ENCODE measurements at regions not wholly inside any gene's neighbourhood (a gene's known extent, or its start where the extent isn't known, plus 50 kb on each side); places are given as distances from the start of the nearest gene placed in this dataset.
"Not testable (repeated sequence)": the region's sequence is repeated elsewhere in the genome, so short reads cannot be mapped to it uniquely, and the experiment has no call there.

DNA sequence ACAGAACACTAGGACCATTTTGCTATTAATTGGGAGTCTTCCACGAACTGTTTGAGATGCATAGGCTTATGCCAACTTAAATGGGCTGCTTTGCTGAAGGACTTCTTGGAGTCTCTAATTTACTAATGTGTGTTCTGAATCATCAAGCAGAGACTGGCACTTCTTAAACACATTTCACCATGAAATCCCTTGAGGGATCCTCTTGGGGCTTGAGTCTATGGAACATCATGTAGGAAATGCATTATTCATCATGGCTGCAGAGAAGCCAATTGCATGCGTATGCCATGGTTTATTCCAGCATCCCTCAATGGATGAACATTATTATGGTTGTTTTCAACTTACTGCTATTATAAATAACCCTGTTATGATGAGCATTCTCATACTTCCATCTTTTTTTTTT, 73.4 kb downstream of the FGD2 start:
- no peak for DNase-seq

DNA sequence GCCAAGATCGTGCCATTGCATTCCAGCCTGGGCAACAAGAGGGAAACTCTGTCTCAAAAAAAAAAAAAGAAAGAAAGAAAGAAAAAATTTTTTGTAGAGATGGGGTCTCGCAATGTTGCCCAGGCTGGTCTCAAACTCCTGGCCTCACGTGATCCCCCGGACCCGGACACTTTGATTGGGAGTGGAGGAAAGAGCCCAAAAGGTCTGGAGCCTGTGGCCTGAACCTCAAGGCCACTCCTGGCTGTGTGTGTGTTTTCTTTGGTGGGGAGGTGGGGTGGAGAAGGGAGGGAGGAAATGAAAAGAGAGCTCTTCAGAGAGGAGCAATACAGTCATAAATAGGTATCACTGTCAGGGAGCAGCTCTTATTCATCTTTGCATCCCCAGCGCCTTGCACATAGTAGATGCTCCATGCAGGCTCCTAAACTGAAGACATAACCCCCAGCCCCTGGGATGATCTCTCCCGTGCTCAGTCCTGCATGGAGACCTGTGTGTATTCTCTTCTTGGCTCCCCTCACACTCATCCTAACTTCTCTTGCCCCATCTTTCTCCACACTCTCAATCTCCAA, 75.7 kb downstream of the FGD2 start:
- DNase-seq, result no peak

- DNase-seq, result no peak
These were observed 77.1 kb downstream of the FGD2 start for GRCh38 chr6:37082390-37083130.

- peak; percentile 51 for DNase-seq
These were observed 78.0 kb downstream of the FGD2 start for GRCh38 chr6:37083243-37084138.

DNA sequence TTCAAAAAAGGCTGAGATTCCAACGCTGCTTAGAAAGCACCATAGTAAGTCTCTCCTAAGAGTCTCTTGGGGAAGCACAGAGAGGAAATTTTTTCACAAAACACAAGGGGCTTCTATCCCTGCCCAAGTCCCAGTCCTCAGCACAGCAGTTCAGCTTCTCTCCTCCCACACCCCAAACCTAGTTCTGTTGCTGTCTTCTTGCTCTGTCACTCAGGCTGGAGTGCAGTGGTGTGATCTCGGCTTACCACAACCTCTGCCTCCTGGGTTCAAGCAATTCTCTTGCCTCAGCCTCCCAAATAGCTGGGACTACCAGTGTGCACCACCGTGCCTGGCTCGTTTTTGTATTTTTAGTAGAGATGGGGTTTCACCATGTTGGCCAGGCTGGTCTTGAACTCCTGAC, 79.2 kb downstream of the FGD2 start:
- DNase-seq, result not testable (repeated sequence)

DNA sequence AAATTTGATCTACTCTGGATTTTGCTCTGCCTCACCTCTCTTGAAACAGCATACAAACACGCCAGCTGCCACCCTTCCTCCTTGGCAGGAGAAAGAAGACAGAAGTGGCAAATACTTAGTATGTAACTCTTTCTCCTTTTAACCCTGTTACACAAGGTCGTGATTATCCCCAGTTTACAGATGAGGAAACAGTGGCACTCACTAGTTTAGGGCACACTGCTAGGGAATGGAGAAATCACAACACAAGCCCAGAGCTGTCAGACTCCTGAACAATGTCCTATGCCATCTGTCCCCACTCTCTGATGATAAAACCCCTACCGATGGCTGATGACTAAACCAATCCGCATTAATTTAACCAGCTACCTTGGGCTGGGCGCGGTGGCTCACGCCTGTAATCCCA, 79.7 kb downstream of the FGD2 start:
- DNase-seq, result no peak

- no peak for DNase-seq
These were observed 81.1 kb upstream of the PIM1 start for GRCh38 chr6:37088897-37089296.

DNA sequence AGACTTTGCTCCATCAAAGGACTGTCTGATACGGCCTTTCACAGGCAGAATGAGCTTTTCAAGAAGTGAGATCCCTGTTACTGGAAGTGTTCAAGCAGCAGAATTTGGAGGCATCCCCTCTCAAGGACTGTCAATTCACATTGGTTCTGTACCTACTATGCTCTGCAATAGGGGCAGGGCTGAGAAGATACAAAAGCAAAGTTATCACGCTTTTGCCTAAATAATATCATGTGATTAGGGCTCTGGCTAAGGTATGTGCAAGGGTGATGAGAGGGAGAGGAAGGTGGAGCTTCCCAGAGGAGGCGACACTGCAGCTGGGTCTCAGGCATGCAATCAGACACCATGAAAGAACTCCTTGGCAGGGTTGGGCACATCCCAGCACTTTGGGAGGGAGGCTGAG, 80.2 kb upstream of the PIM1 start:
- no peak for DNase-seq

DNA sequence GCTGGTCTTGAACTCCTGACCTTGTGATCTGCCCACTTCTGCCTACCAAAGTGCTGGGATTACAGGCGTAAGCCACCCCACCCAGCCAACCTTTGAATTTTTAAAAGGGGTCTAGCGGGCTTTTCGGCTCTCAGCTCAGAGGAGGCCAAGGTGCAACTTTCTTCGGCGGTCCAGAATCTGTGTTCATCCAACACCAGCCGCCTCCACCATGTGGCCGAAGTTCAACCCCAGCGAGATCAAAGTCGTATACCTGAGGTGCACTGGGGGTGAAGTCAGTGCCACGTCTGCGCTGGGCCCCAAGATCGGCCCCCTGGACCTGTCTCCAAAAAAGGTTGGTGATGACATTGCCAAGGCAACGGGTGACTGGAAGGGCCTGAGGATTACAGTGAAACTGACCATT, 78.8 kb upstream of the PIM1 start:
- not testable (repeated sequence) for DNase-seq

GRCh38 chr6:37091586-37091985, 78.4 kb upstream of the PIM1 start:
- not testable (repeated sequence) for DNase-seq

DNA sequence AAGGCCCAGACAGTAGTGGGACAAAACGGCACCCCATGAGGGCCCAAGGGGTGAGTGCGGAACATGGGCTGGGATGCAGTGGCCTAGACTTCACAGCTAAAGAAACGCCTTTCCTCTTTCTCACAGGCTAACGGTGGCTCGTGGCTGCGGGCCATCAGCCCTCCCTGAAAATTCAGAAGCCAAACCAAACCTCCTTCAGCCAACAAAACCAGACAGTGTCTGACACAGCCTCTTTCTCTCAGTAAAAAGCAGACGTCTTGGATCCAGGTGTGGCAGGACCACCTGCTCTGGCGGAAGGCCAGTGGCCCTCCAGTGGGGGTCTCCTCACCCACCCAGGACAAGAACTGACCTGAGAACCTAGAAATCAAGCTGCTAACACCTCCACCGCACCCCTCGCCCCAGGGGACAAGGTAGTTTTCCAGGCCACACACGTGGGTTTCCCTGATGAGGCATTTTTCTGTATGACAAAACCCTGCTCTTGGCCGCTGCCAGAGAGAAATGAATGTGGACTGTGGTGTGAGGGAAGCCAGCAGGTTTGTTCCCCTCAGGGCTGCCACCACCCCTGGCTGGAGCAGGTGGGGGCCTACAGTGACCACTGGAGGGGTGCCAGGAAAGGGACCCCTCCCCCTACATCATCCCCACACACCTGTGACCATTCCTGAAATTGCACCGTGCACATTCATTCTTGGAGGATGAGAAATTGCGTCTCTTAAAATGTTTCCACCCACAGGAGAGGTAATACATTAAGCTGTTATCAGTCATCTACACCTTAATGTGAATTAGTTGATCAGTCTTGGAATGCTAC, 76.8 kb upstream of the PIM1 start:
- no peak for DNase-seq

DNA sequence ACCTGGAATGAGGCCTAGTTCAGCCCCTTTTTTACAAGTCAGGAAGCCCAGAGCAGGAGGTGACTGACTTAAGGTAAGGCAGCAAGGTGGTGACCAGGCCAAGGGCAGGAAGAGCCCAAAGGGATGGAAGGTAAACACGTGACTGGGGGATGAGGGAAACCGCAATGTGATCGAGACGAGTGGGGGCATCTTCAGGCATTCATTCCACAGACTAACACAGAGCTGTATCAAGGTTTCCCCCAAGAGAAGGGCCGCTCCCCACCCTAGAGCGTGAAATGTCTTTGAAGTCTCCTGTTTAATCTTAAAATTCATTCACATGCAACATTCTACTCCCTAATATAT, 76.3 kb upstream of the PIM1 start:
- DNase-seq, result no peak

DNA sequence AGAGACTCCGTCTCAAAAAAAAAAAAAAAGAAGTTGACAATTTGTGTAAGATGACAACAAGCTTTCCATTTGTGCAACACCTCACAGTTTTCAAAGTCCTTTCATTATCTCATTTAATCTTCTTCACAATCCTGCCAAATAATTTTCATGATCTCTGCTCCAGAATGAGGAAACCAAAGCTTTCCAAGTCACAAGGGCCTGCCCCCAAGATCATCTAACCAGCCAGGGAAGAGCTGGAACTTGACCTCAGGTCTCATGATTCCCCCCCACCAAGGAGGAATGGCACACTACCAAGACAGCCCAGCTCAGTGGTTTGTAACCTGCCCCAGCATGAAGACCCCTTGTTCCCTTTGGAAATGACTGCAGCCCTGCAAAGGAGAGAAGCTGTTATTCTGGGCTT, 74.0 kb upstream of the PIM1 start:
- DNase-seq, result no peak

- no peak for DNase-seq
These were observed 72.6 kb upstream of the PIM1 start for GRCh38 chr6:37097335-37097734.

GRCh38 chr6:37099442-37099841, 70.5 kb upstream of the PIM1 start:
- no peak for DNase-seq

- DNase-seq, result no peak
These were observed 69.2 kb upstream of the PIM1 start for GRCh38 chr6:37100745-37101144.

DNA sequence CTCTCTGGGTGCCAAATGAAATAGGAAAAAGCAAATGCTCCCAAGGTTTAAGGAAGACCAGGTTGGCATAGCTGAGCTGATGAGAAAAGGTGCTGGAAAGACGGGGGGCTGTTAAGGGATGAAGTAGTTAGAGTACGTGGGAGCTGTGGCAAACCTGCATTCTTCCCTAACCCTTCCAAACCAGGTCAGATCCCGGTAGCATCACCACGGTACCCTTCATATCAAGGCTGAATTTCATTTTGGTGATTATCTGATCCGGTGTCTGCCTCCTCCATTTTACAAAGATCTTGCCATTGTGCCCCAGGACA, 68.0 kb upstream of the PIM1 start:
- no peak for DNase-seq

- peak; percentile 66 for DNase-seq
These were observed 67.4 kb upstream of the PIM1 start for GRCh38 chr6:37102299-37103168.

GRCh38 chr6:37103169-37104039, 66.5 kb upstream of the PIM1 start:
- DNase-seq, result no peak

- no peak for DNase-seq
These were observed 65.2 kb upstream of the PIM1 start for GRCh38 chr6:37104824-37105147.
